SH-SY5Y (cell line): ENCODE measurements at regions not wholly inside any gene's neighbourhood (a gene's known extent, or its start where the extent isn't known, plus 50 kb on each side); places are given as distances from the start of the nearest gene placed in this dataset.

ENCODE experiments used
- GATA2 ChIP-seq: IDR thresholded peaks from 2 replicates; pipeline ENCODE4 v1.6.1; 2011; ENCODE audit warnings: mild to moderate bottlenecking, low read depth, low read length
- GATA3 ChIP-seq: IDR thresholded peaks from 2 replicates; pipeline ENCODE4 v1.6.1; 2011; ENCODE audit warnings: low read depth, mild to moderate bottlenecking, low read length, moderate library complexity

GRCh38 chr6:84546427-84546914 is 217.9 kb downstream of the TBX18 start:
- TF ChIP-seq GATA3 = no peak
- no peak for TF ChIP-seq GATA2
